Stomach (tissue), 8 donors: ENCODE measurements at regions not wholly inside any gene's neighbourhood (a gene's known extent, or its start where the extent isn't known, plus 50 kb on each side); places are given as distances from the start of the nearest gene placed in this dataset.
A peak's percentile ranks its signal among the peaks of the same experiment; 100 is the strongest.

Source experiments
- DNase-seq, 2 donors: peaks; one replicate each; pipeline versions ENCODE4 v3.0.0 to v3.0.0-alpha.2; 2013 to 2019
- H3K27ac ChIP-seq, 5 donors: fragments of 200-600 bp in 4 of 5; sonication (generic) in 4 of 5; one replicate each; pipeline ENCODE4 v1.5.1; 2013 to 2019; ENCODE audit warnings: mild to moderate bottlenecking in 1 of 5, moderate library complexity in 1 of 5
- H3K27me3 ChIP-seq, 3 donors: fragments of 200-600 bp; sonication (generic); one replicate each; pipeline ENCODE4 v1.5.1; 2017 to 2019; ENCODE audit warnings: mixed run types in 1 of 3
- H3K36me3 ChIP-seq, 4 donors: fragments of 200-600 bp; sonication (generic); 1 replicate in 3 of 4; 2 replicates in 1 of 4; pipeline ENCODE4 v1.5.1; 2016 to 2019
- H3K4me1 ChIP-seq, 4 donors: fragments of 200-600 bp; sonication (generic); one replicate each; pipeline ENCODE4 v1.5.1; 2016 to 2019
- H3K4me3 ChIP-seq, 4 donors: fragments of 200-600 bp; sonication (generic) in 3 of 4; one replicate each; pipeline ENCODE4 v1.5.1; 2016 to 2019; ENCODE audit warnings: mild to moderate bottlenecking in 1 of 4
- H3K9me3 ChIP-seq, 4 donors: fragments of 200-600 bp; sonication (generic); one replicate each; pipeline ENCODE4 v1.5.1; 2016 to 2019
- CTCF ChIP-seq, 7 experiments: fragments of 450-650 bp in 4 of 7; fragments of 200-600 bp in 3 of 7; sonication (generic) in 3 of 7; IDR thresholded peaks; one replicate each; pipeline ENCODE4 v1.5.1; 2016 to 2019; ENCODE audit warnings: antibody characterized with exemption in 7 of 7, control low read depth in 2 of 7, mild to moderate bottlenecking in 1 of 7
- EP300 ChIP-seq: sonication (generic); formaldehyde crosslinking; IDR thresholded peaks from one replicate; pipeline ENCODE4 v1.6.1; 2017; ENCODE audit warnings: antibody characterized with exemption
- POLR2A ChIP-seq, 4 donors: fragments of 450-650 bp; IDR thresholded peaks; one replicate each; pipeline ENCODE4 v1.6.1; 2016; ENCODE audit warnings: antibody characterized with exemption in 4 of 4, control low read depth in 2 of 4, mild to moderate bottlenecking in 1 of 4, moderate library complexity in 1 of 4
- POLR2AphosphoS5 ChIP-seq, 3 donors: sonication (generic); formaldehyde crosslinking; IDR thresholded peaks; one replicate each; pipeline ENCODE4 v1.6.1; 2016; ENCODE audit warnings: antibody characterized with exemption in 3 of 3
- WGBS, 5 donors: extraction: QIAGEN DNeasy Blood & Tissue Kit in 3 of 5; methylation state at CpG; one replicate each; pipeline versions ENCODE4 v1.1.5 to v1.1.7; 2013 to 2018; 5-methylcytosine and 5-hydroxymethylcytosine counted together
- intact Hi-C: fragments of 100-400 bp; cut with DNase I; formaldehyde crosslinking; loops from one replicate; pipeline ENCODE4 v1.15.1; 2023; ENCODE audit warnings: low total_unique reads
- donor health status: healthy with polysubstance abuse.
- donor health status: Bipolar disorder and iron deficiency.
- donor health status: healthy.

- intact Hi-C loops = no loop called here
- peak in 1 of 2 donors; percentile 73 for DNase-seq
- Histone ChIP-seq H3K4me1 (no peaks in the 10 kb centered on the region), H3K27me3 (no peaks in the 10 kb centered on the region), H3K9me3 (no peaks in the 10 kb centered on the region), H3K27ac (no peak overlapping the region), H3K4me3 (no peak overlapping the region), H3K36me3 (no peaks in the 10 kb centered on the region)
- no peak for TF ChIP-seq EP300
- no peak for TF ChIP-seq CTCF (IDR thresholded peaks at IDR 0.05)
- TF ChIP-seq POLR2A (IDR thresholded peaks at IDR 0.05) = no peak
- TF ChIP-seq POLR2AphosphoS5 (IDR thresholded peaks at IDR 0.05) = peak in 1 of 3 donors; percentile 7
- 36 to 60% (median 52%) methylated on average over 9 of the region's 9 CpGs for WGBS, 5 donors
Measured at GRCh38 chr13:105904034-105904742, 631.3 kb downstream of the EFNB2 start.

- H3K4me1 ChIP-seq = no peaks in the 10 kb centered on the region
- intact Hi-C loops = no loop called here
- H3K4me3 ChIP-seq = no peak overlapping the region
- TF ChIP-seq CTCF (IDR thresholded peaks at IDR 0.05) (no peak), EP300 (no peak)
- no peaks in the 10 kb centered on the region for H3K36me3 ChIP-seq
- WGBS, 5 donors = 80 to 89% (median 85%) methylated on average over 2 of the region's 2 CpGs
- no peak for DNase-seq
- H3K27me3 ChIP-seq = no peaks in the 10 kb centered on the region
- no peaks in the 10 kb centered on the region for H3K9me3 ChIP-seq
- no peak overlapping the region for H3K27ac ChIP-seq
Measured at GRCh38 chr13:105902396-105902795, 633.1 kb downstream of the EFNB2 start.

GRCh38 chr13:105897575-105897974 is 637.9 kb downstream of the EFNB2 start:
- Histone ChIP-seq H3K27me3 (no peaks in the 10 kb centered on the region), H3K36me3 (no peaks in the 10 kb centered on the region), H3K27ac (no peak overlapping the region), H3K4me1 (no peaks in the 10 kb centered on the region), H3K9me3 (no peaks in the 10 kb centered on the region), H3K4me3 (no peak overlapping the region)
- intact Hi-C loops = no loop called here
- DNase-seq = no peak
- 92 to 98% (median 95%) methylated on average over 6 of the region's 6 CpGs for WGBS, 5 donors
- TF ChIP-seq POLR2AphosphoS5 (IDR thresholded peaks at IDR 0.05) (no peak), CTCF (IDR thresholded peaks at IDR 0.05) (no peak), EP300 (no peak), POLR2A (IDR thresholded peaks at IDR 0.05) (no peak)

- 60 to 79% (median 77%) methylated on average over 2 of the region's 2 CpGs for WGBS, 5 donors
- H3K4me1 ChIP-seq = no peaks in the 10 kb centered on the region
- H3K27ac ChIP-seq = no peak overlapping the region
- TF ChIP-seq CTCF (IDR thresholded peaks at IDR 0.05) (no peak), POLR2AphosphoS5 (IDR thresholded peaks at IDR 0.05) (no peak), POLR2A (IDR thresholded peaks at IDR 0.05) (no peak), EP300 (no peak)
- intact Hi-C loops = no loop called here
- no peak for DNase-seq
- no peak overlapping the region for H3K4me3 ChIP-seq
- H3K36me3 ChIP-seq = no peaks in the 10 kb centered on the region
- H3K9me3 ChIP-seq = peaks cover 0 to 4% (median 0%) of the 10 kb centered on the region in 4 donors
- H3K27me3 ChIP-seq = no peaks in the 10 kb centered on the region
Measured at GRCh38 chr13:105894697-105895096, 640.8 kb downstream of the EFNB2 start.
